ENCODE measurements at regions not wholly inside any gene's neighbourhood (a gene's known extent, or its start where the extent isn't known, plus 50 kb on each side); places are given as distances from the start of the nearest gene placed in this dataset.

- no peak for DNase-seq
Measured at GRCh38 chr4:184879271-184879670, 53.5 kb upstream of the ACSL1 start.

GRCh38 chr4:184882276-184882675, 56.5 kb upstream of the ACSL1 start:
- DNase-seq: no peak

- DNase-seq: no peak
Measured at GRCh38 chr4:184883024-184883423, 57.3 kb upstream of the ACSL1 start.

GRCh38 chr4:184884883-184885282, 59.1 kb upstream of the ACSL1 start:
- DNase-seq: no peak

- no peak for DNase-seq
Measured at GRCh38 chr4:184885602-184886001, 59.8 kb upstream of the ACSL1 start.

- no peak for DNase-seq
Measured at GRCh38 chr4:184887333-184887732, 61.6 kb upstream of the ACSL1 start.

- no peak for DNase-seq
Measured at GRCh38 chr4:184887947-184888346, 62.2 kb upstream of the ACSL1 start.

GRCh38 chr4:184889666-184890335, 64.0 kb upstream of the ACSL1 start:
- no peak for DNase-seq

- DNase-seq: no peak
Measured at GRCh38 chr4:184890499-184890898, 64.7 kb upstream of the ACSL1 start.

- no peak for DNase-seq
Measured at GRCh38 chr4:184891816-184892397, 66.1 kb upstream of the ACSL1 start.

- DNase-seq: no peak
Measured at GRCh38 chr4:184892999-184893398, 67.2 kb upstream of the ACSL1 start.

- no peak for DNase-seq
Measured at GRCh38 chr4:184893801-184894571, 68.2 kb upstream of the ACSL1 start.

GRCh38 chr4:184895012-184895695, 69.4 kb upstream of the ACSL1 start:
- no peak for DNase-seq

- no peak for DNase-seq
Measured at GRCh38 chr4:184896868-184897715, 71.3 kb upstream of the ACSL1 start.

GRCh38 chr4:184897895-184898294, 72.1 kb upstream of the ACSL1 start:
- DNase-seq: no peak

- DNase-seq: no peak
Measured at GRCh38 chr4:184898793-184899192, 73.0 kb upstream of the ACSL1 start.

- DNase-seq: no peak
Measured at GRCh38 chr4:184899261-184900134, 73.7 kb upstream of the ACSL1 start.

GRCh38 chr4:184900184-184900583, 74.4 kb upstream of the ACSL1 start:
- no peak for DNase-seq

GRCh38 chr4:184902550-184902949, 76.8 kb upstream of the ACSL1 start:
- no peak for DNase-seq

GRCh38 chr4:184906480-184907097, 80.8 kb upstream of the ACSL1 start:
- no peak for DNase-seq

GRCh38 chr4:184907216-184907615, 81.4 kb upstream of the ACSL1 start:
- no peak for DNase-seq
